Neuronal stem cell (in vitro differentiated cells): ENCODE measurements at regions not wholly inside any gene's neighbourhood (a gene's known extent, or its start where the extent isn't known, plus 50 kb on each side); places are given as distances from the start of the nearest gene placed in this dataset.
"Not testable (repeated sequence)": the region's sequence is repeated elsewhere in the genome, so short reads cannot be mapped to it uniquely, and the experiment has no call there.

Source experiments
- DNase-seq: peaks from one replicate; pipeline ENCODE4 v3.0.0-alpha.2; 2013; ENCODE audit warnings: low spot score
- H2AFZ ChIP-seq: one replicate; pipeline ENCODE4 v1.6.1; 2013; ENCODE audit warnings: mild to moderate bottlenecking, low read length, inconsistent platforms
- H2AK5ac ChIP-seq: 2 replicates; pipeline ENCODE4 v1.6.1; 2013; ENCODE audit warnings: low read depth, mild to moderate bottlenecking, inconsistent platforms, low read length, moderate library complexity, mixed read lengths
- H2BK120ac ChIP-seq: 2 replicates; pipeline ENCODE4 v1.6.1; 2013; ENCODE audit warnings: low read depth, mild to moderate bottlenecking, inconsistent platforms, low read length, moderate library complexity, mixed read lengths
- H2BK12ac ChIP-seq: one replicate; pipeline ENCODE4 v1.6.1; 2013; ENCODE audit warnings: low read length, inconsistent platforms
- H2BK15ac ChIP-seq: 2 replicates; pipeline ENCODE4 v1.6.1; 2013; ENCODE audit warnings: mild to moderate bottlenecking, low read length, inconsistent platforms, mixed read lengths
- H2BK5ac ChIP-seq: one replicate; pipeline ENCODE4 v1.6.1; 2013; ENCODE audit warnings: inconsistent platforms, mild to moderate bottlenecking, low read length, moderate library complexity
- H3K14ac ChIP-seq: one replicate; pipeline ENCODE4 v1.6.1; 2013; ENCODE audit warnings: low read length, inconsistent platforms
- H3K18ac ChIP-seq: 2 replicates; pipeline ENCODE4 v1.6.1; 2013; ENCODE audit warnings: low read length, inconsistent platforms
- H3K23ac ChIP-seq: 2 replicates; pipeline ENCODE4 v1.6.1; 2013; ENCODE audit warnings: low read depth, mild to moderate bottlenecking, mixed read lengths, low read length, inconsistent platforms; ENCODE audit not compliant: poor library complexity
- H3K27ac ChIP-seq: replicated peaks from 3 replicates; pipeline ENCODE4 v1.5.1; 2013; ENCODE audit warnings: low read length, inconsistent platforms
- H3K27me3 ChIP-seq, 3 experiments: 2 replicates each; pipeline ENCODE4 v1.6.1; 2013; ENCODE audit warnings: low read length in 3 of 3, mild to moderate bottlenecking in 2 of 3, inconsistent platforms in 1 of 3, low read depth in 1 of 3, mixed read lengths in 1 of 3, moderate library complexity in 1 of 3; ENCODE audit not compliant: control insufficient read depth in 3 of 3, insufficient read depth in 3 of 3
- H3K36me3 ChIP-seq, 2 donors: replicated peaks in 1 of 2; 2 replicates each; pipeline ENCODE4 v1.6.1; 2013; ENCODE audit warnings: low read length in 2 of 2; ENCODE audit not compliant: control insufficient read depth in 2 of 2, insufficient read depth in 2 of 2
- H3K4ac ChIP-seq: 2 replicates; pipeline ENCODE4 v1.6.1; 2013; ENCODE audit warnings: inconsistent platforms, mild to moderate bottlenecking, low read length, moderate library complexity
- H3K4me1 ChIP-seq, 2 donors: 1 replicate in 1 of 2; 2 replicates in 1 of 2; pipeline ENCODE4 v1.6.1; 2013; ENCODE audit warnings: low read length in 2 of 2, low read depth in 1 of 2; ENCODE audit not compliant: control insufficient read depth in 2 of 2, insufficient read depth in 1 of 2
- H3K4me2 ChIP-seq: one replicate; pipeline ENCODE4 v1.6.1; 2013; ENCODE audit warnings: mild to moderate bottlenecking, low read length, inconsistent platforms; ENCODE audit not compliant: insufficient read depth, poor library complexity, severe bottlenecking
- H3K4me3 ChIP-seq, 2 donors: 2 replicates each; pipeline ENCODE4 v1.5.1; 2013; ENCODE audit warnings: low read length in 2 of 2, mild to moderate bottlenecking in 2 of 2, inconsistent platforms in 1 of 2, moderate library complexity in 1 of 2
- H3K79me1 ChIP-seq: one replicate; pipeline ENCODE4 v1.6.1; 2013; ENCODE audit warnings: low read depth, mild to moderate bottlenecking, inconsistent platforms, low read length, moderate library complexity
- H3K9ac ChIP-seq: one replicate; pipeline ENCODE4 v1.6.1; 2013; ENCODE audit warnings: mild to moderate bottlenecking, low read depth, low read length, inconsistent platforms; ENCODE audit not compliant: poor library complexity
- H3K9me3 ChIP-seq, 2 donors: replicated peaks in 1 of 2; 2 replicates each; pipeline versions ENCODE3 to v1.6.1; 2013; ENCODE audit warnings: low read length in 2 of 2, mild to moderate bottlenecking in 2 of 2, inconsistent platforms in 1 of 2, low read depth in 1 of 2, mixed read lengths in 1 of 2, moderate library complexity in 1 of 2; ENCODE audit not compliant: control insufficient read depth in 2 of 2, insufficient read depth in 1 of 2
- H4K8ac ChIP-seq: one replicate; pipeline ENCODE4 v1.6.1; 2013; ENCODE audit warnings: low read depth, mild to moderate bottlenecking, inconsistent platforms, low read length, moderate library complexity
- H4K91ac ChIP-seq: one replicate; pipeline ENCODE4 v1.6.1; 2013; ENCODE audit warnings: low read length, low read depth, mild to moderate bottlenecking, inconsistent platforms; ENCODE audit not compliant: poor library complexity
- WGBS, 2 donors: extraction: QIAGEN DNeasy Blood & Tissue Kit; methylation state at CpG; one replicate each; pipeline ENCODE4 v1.1.7; 2013; ENCODE audit warnings: missing lambda C conversion rate in 2 of 2, mixed read lengths in 1 of 2; ENCODE audit not compliant: insufficient read length in 2 of 2, insufficient replicate concordance in 1 of 2; ENCODE audit errors: extremely low coverage in 2 of 2; 5-methylcytosine and 5-hydroxymethylcytosine counted together

GRCh38 chr22:22730655-22731373, 86.4 kb downstream of the GGTLC2 start:
- H2AK5ac ChIP-seq = no peak overlapping the region
- no peaks in the 10 kb centered on the region for H3K4me1 ChIP-seq
- H3K4me2 ChIP-seq = no peak overlapping the region
- H4K91ac ChIP-seq = no peak overlapping the region
- H3K23ac ChIP-seq = peak overlapping the region; percentile 45
- H3K4me3 ChIP-seq = peak overlapping the region in 1 of 2 donors; percentile 10
- H2BK15ac ChIP-seq = no peak overlapping the region
- no peak for DNase-seq
- no peak overlapping the region for H2BK5ac ChIP-seq
- H2BK120ac ChIP-seq = no peak overlapping the region
- H3K9me3 ChIP-seq = no peaks in the 10 kb centered on the region
- H4K8ac ChIP-seq = no peak overlapping the region
- H3K9ac ChIP-seq = no peak overlapping the region
- peak overlapping the region; percentile 32 for H3K18ac ChIP-seq
- no peak overlapping the region for H2AFZ ChIP-seq
- H3K14ac ChIP-seq = no peak overlapping the region
- H3K27ac ChIP-seq = no peak overlapping the region
- H3K36me3 ChIP-seq = no peaks in the 10 kb centered on the region
- H2BK12ac ChIP-seq = no peak overlapping the region
- no CpG with 5 or more reads among the region's 9 CpGs for WGBS, 2 donors
- no peaks in the 10 kb centered on the region for H3K79me1 ChIP-seq
- H3K27me3 ChIP-seq = peaks cover 0 to 17% (median 0%) of the 10 kb centered on the region in 3 experiments
- H3K4ac ChIP-seq = no peak overlapping the region

DNA sequence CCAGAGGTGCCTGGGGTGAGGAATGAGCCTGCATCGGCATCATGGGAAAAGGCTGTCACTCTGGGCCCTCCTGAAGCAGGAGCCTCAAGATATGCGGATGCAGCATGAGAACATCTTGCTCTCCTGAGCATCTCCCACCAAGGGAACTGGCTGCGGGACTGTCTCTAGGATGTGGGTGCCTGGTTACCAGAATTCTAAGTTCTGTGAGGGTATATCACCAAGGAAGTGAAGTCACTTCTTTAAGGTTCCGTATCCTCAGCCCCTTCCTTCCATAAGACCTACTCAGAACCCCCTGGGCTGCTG, 86.9 kb downstream of the GGTLC2 start:
- Histone ChIP-seq H3K27me3 (peaks cover 0 to 21% (median 0%) of the 10 kb centered on the region in 3 experiments), H3K27ac (no peak overlapping the region), H3K4me2 (no peak overlapping the region), H2AFZ (no peak overlapping the region), H3K9ac (no peak overlapping the region), H2BK15ac (no peak overlapping the region), H2BK120ac (no peak overlapping the region), H3K9me3 (no peaks in the 10 kb centered on the region), H2AK5ac (no peak overlapping the region), H4K8ac (no peak overlapping the region), H3K79me1 (no peaks in the 10 kb centered on the region), H3K4ac (no peak overlapping the region), H2BK12ac (no peak overlapping the region), H3K18ac (peak overlapping the region; percentile 32), H4K91ac (no peak overlapping the region), H2BK5ac (no peak overlapping the region), H3K14ac (no peak overlapping the region), H3K4me3 (no peak overlapping the region), H3K23ac (no peak overlapping the region), H3K36me3 (no peaks in the 10 kb centered on the region), H3K4me1 (no peaks in the 10 kb centered on the region)
- WGBS, 2 donors = no CpG with 5 or more reads among the region's 4 CpGs
- no peak for DNase-seq

DNA sequence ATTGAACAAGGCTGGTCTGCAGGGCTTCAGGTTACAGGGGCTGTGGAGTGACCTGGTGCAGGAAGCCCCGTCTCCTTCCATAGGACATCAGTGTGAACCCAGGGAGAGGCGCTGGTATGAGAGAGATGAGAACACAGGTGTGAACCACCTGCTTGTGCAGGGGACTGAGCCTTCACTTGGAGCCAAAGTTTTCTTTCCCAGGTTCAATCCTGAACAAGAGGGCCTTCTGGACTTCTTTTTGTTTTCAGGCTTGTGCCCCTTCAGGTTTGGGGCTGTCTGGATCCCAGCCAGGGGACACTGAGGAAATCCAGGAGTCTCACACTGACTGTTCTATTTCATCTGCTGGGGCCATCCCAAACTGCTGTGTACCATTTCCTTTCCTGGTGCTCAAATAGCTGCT, 88.6 kb downstream of the GGTLC2 start:
- not testable (repeated sequence) for H4K91ac ChIP-seq, H2BK15ac ChIP-seq, H2BK12ac ChIP-seq, H3K4ac ChIP-seq, H3K9ac ChIP-seq, H3K4me3 ChIP-seq, H2BK120ac ChIP-seq, H3K9me3 ChIP-seq, DNase-seq, H2BK5ac ChIP-seq, H2AFZ ChIP-seq, H3K23ac ChIP-seq, H3K79me1 ChIP-seq, H3K14ac ChIP-seq, H2AK5ac ChIP-seq, H3K36me3 ChIP-seq, H3K27ac ChIP-seq, H4K8ac ChIP-seq, H3K18ac ChIP-seq, H3K4me1 ChIP-seq, H3K4me2 ChIP-seq
- peaks cover 0 to 21% (median 0%) of the 10 kb centered on the region in 3 experiments for H3K27me3 ChIP-seq
- WGBS, 2 donors = no CpG with 5 or more reads among the region's 2 CpGs

- Histone ChIP-seq H3K9me3 (no peaks in the 10 kb centered on the region), H3K27ac (no peak overlapping the region), H3K4me2 (no peak overlapping the region), H3K4me3 (no peak overlapping the region), H3K14ac (no peak overlapping the region), H3K9ac (no peak overlapping the region), H4K91ac (no peak overlapping the region), H3K4me1 (no peaks in the 10 kb centered on the region), H2AK5ac (no peak overlapping the region), H3K36me3 (no peaks in the 10 kb centered on the region), H3K4ac (no peak overlapping the region), H2BK12ac (no peak overlapping the region), H3K18ac (no peak overlapping the region), H4K8ac (no peak overlapping the region), H2BK120ac (no peak overlapping the region), H3K23ac (no peak overlapping the region), H3K79me1 (no peaks in the 10 kb centered on the region), H2AFZ (no peak overlapping the region), H2BK15ac (no peak overlapping the region), H2BK5ac (no peak overlapping the region), H3K27me3 (peaks cover 0 to 19% (median 0%) of the 10 kb centered on the region in 3 experiments)
- no CpG with 5 or more reads among the region's 7 CpGs for WGBS, 2 donors
- no peak for DNase-seq
These were observed 89.5 kb downstream of the GGTLC2 start for GRCh38 chr22:22733881-22734373.
